T-cell (primary cell): ENCODE measurements at regions not wholly inside any gene's neighbourhood (a gene's known extent, or its start where the extent isn't known, plus 50 kb on each side); places are given as distances from the start of the nearest gene placed in this dataset.
"Not testable (repeated sequence)": the region's sequence is repeated elsewhere in the genome, so short reads cannot be mapped to it uniquely, and the experiment has no call there.

Source experiments
- ATAC-seq, 4 experiments: fragments of 200-7000 bp in 3 of 4; fragments of 150-1000 bp in 1 of 4; cut with Tn5 transposase; replicated peaks in 1 of 4; 1 replicate in 3 of 4; 2 replicates in 1 of 4; pipeline ENCODE4 v1.10.0; 2021; ENCODE audit warnings: moderate library complexity in 3 of 4, mild to moderate bottlenecking in 2 of 4, moderate number of reproducible peaks in 1 of 4
- CTCF ChIA-PET, 2 donors: fragments of 300-600 bp; sonication (Branson Sonifier 250); formaldehyde crosslinking; loops; one replicate each; lab custom pipeline; 2022; ENCODE audit warnings: antibody characterized with exemption in 2 of 2; lab: Charles Lee
- POLR2A ChIA-PET, 2 donors: fragments of 300-600 bp; sonication (Branson Sonifier 250); formaldehyde crosslinking; loops; one replicate each; lab custom pipeline; 2022; ENCODE audit warnings: antibody characterized with exemption in 2 of 2; lab: Charles Lee
- DNase-seq, 35 experiments: peaks; one replicate each; pipeline versions ENCODE4 v3.0.0 to v3.0.0-alpha.2; 2013 to 2023
- H3K27ac ChIP-seq: one replicate; pipeline ENCODE4 v1.5.1; 2013; ENCODE audit warnings: low read length
- H3K27me3 ChIP-seq, 2 experiments: replicated peaks in 1 of 2; 1 replicate in 1 of 2; 2 replicates in 1 of 2; pipeline versions ENCODE4 v1.6.1 to v1.7.0; 2013; ENCODE audit warnings: low read length in 1 of 2, mixed read lengths in 1 of 2; ENCODE audit not compliant: control insufficient read depth in 2 of 2, insufficient read depth in 2 of 2; ENCODE audit errors: extremely low read depth in 1 of 2
- H3K36me3 ChIP-seq, 2 donors: 1 replicate in 1 of 2; 2 replicates in 1 of 2; pipeline versions ENCODE4 v1.6.1 to v1.7.0; 2013; ENCODE audit warnings: low read length in 1 of 2; ENCODE audit not compliant: control insufficient read depth in 2 of 2, insufficient read depth in 1 of 2; ENCODE audit errors: extremely low read depth in 1 of 2
- H3K4me1 ChIP-seq, 2 experiments: 1 replicate in 1 of 2; 2 replicates in 1 of 2; pipeline versions ENCODE4 v1.6.1 to v1.7.0; 2013; ENCODE audit warnings: low read length in 2 of 2, mixed read lengths in 1 of 2; ENCODE audit not compliant: insufficient read depth in 2 of 2, control insufficient read depth in 1 of 2; ENCODE audit errors: extremely low read depth in 1 of 2
- H3K4me3 ChIP-seq, 2 donors: 1 replicate in 1 of 2; 2 replicates in 1 of 2; pipeline versions ENCODE4 v1.5.1 to v1.7.0; 2013; ENCODE audit warnings: mild to moderate bottlenecking in 2 of 2, low read length in 1 of 2, moderate library complexity in 1 of 2; ENCODE audit not compliant: control insufficient read depth in 1 of 2; ENCODE audit errors: extremely low read depth in 1 of 2
- H3K9me3 ChIP-seq: 2 replicates; pipeline ENCODE4 v1.7.0; 2013
- H3K27ac Mint-ChIP-seq, 2 donors: one replicate each; pipeline ENCODE4 v1.8.0; 2020 to 2021; ENCODE audit warnings: mild to moderate bottlenecking in 2 of 2, mixed read lengths in 2 of 2
- H3K27me3 Mint-ChIP-seq, 2 donors: one replicate each; pipeline ENCODE4 v1.8.0; 2021 to 2022; ENCODE audit warnings: mixed read lengths in 2 of 2
- H3K36me3 Mint-ChIP-seq: one replicate; pipeline ENCODE4 v1.8.0; 2021; ENCODE audit warnings: mixed read lengths
- H3K4me1 Mint-ChIP-seq, 3 donors: one replicate each; pipeline ENCODE4 v1.8.0; 2020 to 2022; ENCODE audit warnings: mixed read lengths in 3 of 3, mild to moderate bottlenecking in 1 of 3
- H3K4me3 Mint-ChIP-seq, 3 donors: one replicate each; pipeline ENCODE4 v1.8.0; 2020 to 2022; ENCODE audit warnings: mild to moderate bottlenecking in 3 of 3, mixed read lengths in 3 of 3, moderate library complexity in 3 of 3
- H3K9me3 Mint-ChIP-seq, 3 donors: one replicate each; pipeline ENCODE4 v1.8.0; 2020 to 2022; ENCODE audit warnings: mixed read lengths in 3 of 3
- WGBS: methylation state at CpG from one replicate; pipeline ENCODE4 v1.1.5; 2013; ENCODE audit warnings: missing lambda C conversion rate; ENCODE audit not compliant: insufficient coverage; 5-methylcytosine and 5-hydroxymethylcytosine counted together

GRCh38 chr21:10100873-10101272, 420.5 kb upstream of the TPTE start:
- H3K9me3 ChIP-seq, H3K4me3 ChIP-seq, POLR2A ChIA-PET, H3K27ac ChIP-seq, H3K27me3 Mint-ChIP-seq, H3K27me3 ChIP-seq, H3K4me3 Mint-ChIP-seq, ATAC-seq, DNase-seq, H3K36me3 Mint-ChIP-seq, H3K9me3 Mint-ChIP-seq, CTCF ChIA-PET, H3K27ac Mint-ChIP-seq, H3K4me1 Mint-ChIP-seq, H3K36me3 ChIP-seq, H3K4me1 ChIP-seq: not testable (repeated sequence)
- WGBS, result no CpG with 5 or more reads among the region's 2 CpGs

GRCh38 chr21:10119342-10119741, 402.0 kb upstream of the TPTE start:
- H3K27me3 Mint-ChIP-seq, H3K36me3 Mint-ChIP-seq, CTCF ChIA-PET, H3K27ac Mint-ChIP-seq, H3K36me3 ChIP-seq, H3K9me3 ChIP-seq, H3K4me3 ChIP-seq, H3K27me3 ChIP-seq, H3K4me1 ChIP-seq, ATAC-seq, H3K4me3 Mint-ChIP-seq, H3K27ac ChIP-seq, H3K4me1 Mint-ChIP-seq, POLR2A ChIA-PET, H3K9me3 Mint-ChIP-seq: not testable (repeated sequence)
- 69% methylated on average over 12 of the region's 40 CpGs for WGBS
- DNase-seq, result peak in 1 of 35 experiments; percentile 22

DNA sequence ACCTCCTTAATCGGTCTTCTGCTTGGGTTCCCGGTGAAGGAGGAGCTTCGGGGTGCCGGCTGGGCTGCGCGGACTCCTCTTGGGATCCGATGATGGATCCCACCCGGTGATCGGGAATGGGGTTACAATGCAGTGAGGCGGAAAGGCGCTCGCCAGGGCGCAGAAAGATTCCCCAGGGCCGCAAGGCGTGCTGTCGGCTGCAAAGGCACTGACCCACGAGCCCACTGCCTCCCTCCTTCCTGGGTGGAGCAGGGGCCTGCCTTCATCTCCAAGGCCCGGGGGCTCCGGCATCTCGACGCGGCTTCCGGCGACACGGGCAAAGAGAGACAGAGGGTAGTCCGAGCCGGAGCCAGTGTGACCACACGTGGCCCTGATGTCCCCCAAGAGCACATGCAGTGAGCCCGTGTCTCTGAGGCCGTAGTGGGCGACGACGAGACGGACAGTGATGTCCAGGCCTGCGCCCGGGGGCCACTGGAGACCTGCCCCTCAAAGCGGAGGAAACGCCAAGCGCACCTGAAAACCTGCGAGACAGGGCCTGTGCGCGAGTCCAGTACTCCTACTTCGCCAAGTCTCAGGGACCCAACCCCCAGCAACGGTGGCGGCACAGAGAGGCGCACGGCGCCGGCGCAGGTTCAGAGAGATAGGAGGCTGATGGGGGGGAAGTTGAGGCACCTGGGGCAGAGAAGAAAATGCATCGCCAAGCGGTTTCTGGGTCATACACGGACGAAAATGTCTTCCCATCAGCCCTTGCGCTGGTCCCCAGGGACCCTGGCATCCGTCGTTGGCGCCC, 401.4 kb upstream of the TPTE start:
- H3K27ac Mint-ChIP-seq, H3K9me3 Mint-ChIP-seq, H3K4me1 Mint-ChIP-seq, H3K4me1 ChIP-seq, ATAC-seq, H3K36me3 Mint-ChIP-seq, H3K4me3 ChIP-seq, H3K9me3 ChIP-seq, H3K36me3 ChIP-seq, H3K27ac ChIP-seq, H3K4me3 Mint-ChIP-seq, POLR2A ChIA-PET, DNase-seq, H3K27me3 Mint-ChIP-seq, H3K27me3 ChIP-seq, CTCF ChIA-PET: not testable (repeated sequence)
- 80% methylated on average over 4 of the region's 58 CpGs for WGBS

- H3K9me3 Mint-ChIP-seq, DNase-seq, CTCF ChIA-PET, H3K27ac ChIP-seq, H3K9me3 ChIP-seq, H3K36me3 ChIP-seq, H3K4me3 ChIP-seq, H3K4me3 Mint-ChIP-seq, H3K27me3 ChIP-seq, H3K4me1 ChIP-seq, POLR2A ChIA-PET, ATAC-seq, H3K36me3 Mint-ChIP-seq, H3K27ac Mint-ChIP-seq, H3K27me3 Mint-ChIP-seq, H3K4me1 Mint-ChIP-seq: not testable (repeated sequence)
- 80% methylated on average over 3 of the region's 22 CpGs for WGBS
These were observed 400.8 kb upstream of the TPTE start for GRCh38 chr21:10120536-10120934.

GRCh38 chr21:10120965-10121550, 400.3 kb upstream of the TPTE start:
- POLR2A ChIA-PET, DNase-seq, H3K27ac ChIP-seq, H3K36me3 Mint-ChIP-seq, H3K27me3 ChIP-seq, H3K9me3 ChIP-seq, CTCF ChIA-PET, H3K4me3 ChIP-seq, H3K36me3 ChIP-seq, H3K27me3 Mint-ChIP-seq, H3K4me3 Mint-ChIP-seq, H3K4me1 ChIP-seq, H3K27ac Mint-ChIP-seq, ATAC-seq, H3K4me1 Mint-ChIP-seq, H3K9me3 Mint-ChIP-seq: not testable (repeated sequence)
- 20% methylated on average over 1 of the region's 27 CpGs for WGBS

DNA sequence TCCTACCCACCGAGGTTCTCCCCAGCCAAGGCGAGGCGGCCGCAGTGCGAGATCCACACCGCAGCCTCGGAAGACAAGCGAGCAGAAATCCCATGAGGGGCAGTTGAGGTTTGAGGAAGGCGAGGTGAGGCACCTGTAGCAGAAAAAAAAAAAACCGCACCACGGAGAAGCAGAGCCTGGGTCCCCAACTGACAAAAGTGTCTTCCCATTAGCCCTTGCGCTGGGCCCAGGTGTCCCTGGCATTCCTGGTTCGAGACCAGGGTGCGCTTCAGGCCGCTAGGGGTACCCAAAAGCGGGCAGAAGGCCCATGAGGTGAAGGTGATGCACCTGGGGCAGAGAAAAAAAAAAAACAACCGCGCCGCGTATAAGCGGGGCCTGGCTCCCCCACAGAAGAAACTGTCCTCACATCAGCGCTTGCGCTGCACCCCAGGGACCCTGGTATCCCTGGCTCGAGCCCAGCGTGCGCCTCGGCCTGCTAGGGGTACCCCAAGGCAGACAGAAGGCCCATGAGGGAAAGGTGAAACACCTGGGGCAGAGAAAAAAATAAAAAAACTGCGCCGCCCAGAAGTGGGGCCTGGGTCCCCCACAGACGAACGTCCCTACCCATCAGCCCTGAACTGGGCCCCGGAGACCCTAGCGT, 399.4 kb upstream of the TPTE start:
- H3K27me3 Mint-ChIP-seq, H3K9me3 Mint-ChIP-seq, H3K36me3 Mint-ChIP-seq, H3K27ac ChIP-seq, H3K4me1 Mint-ChIP-seq, ATAC-seq, H3K4me3 Mint-ChIP-seq, DNase-seq, CTCF ChIA-PET, H3K36me3 ChIP-seq, H3K27ac Mint-ChIP-seq, H3K9me3 ChIP-seq, H3K4me3 ChIP-seq, H3K27me3 ChIP-seq, POLR2A ChIA-PET, H3K4me1 ChIP-seq: not testable (repeated sequence)
- 78% methylated on average over 9 of the region's 33 CpGs for WGBS
